GM19239 (cell line): ENCODE measurements at regions not wholly inside any gene's neighbourhood (a gene's known extent, or its start where the extent isn't known, plus 50 kb on each side); places are given as distances from the start of the nearest gene placed in this dataset.
"Not testable (repeated sequence)": the region's sequence is repeated elsewhere in the genome, so short reads cannot be mapped to it uniquely, and the experiment has no call there.

ENCODE experiments used
- DNase-seq: peaks from one replicate; pipeline ENCODE4 v3.0.0; 2011; ENCODE audit warnings: low spot score; ENCODE audit not compliant: insufficient read length
- FAIRE-seq: peaks from 2 replicates; lab custom pipeline; 2011; peaks lifted over from hg19 to GRCh38; lab: Jason Lieb, UNC

DNA sequence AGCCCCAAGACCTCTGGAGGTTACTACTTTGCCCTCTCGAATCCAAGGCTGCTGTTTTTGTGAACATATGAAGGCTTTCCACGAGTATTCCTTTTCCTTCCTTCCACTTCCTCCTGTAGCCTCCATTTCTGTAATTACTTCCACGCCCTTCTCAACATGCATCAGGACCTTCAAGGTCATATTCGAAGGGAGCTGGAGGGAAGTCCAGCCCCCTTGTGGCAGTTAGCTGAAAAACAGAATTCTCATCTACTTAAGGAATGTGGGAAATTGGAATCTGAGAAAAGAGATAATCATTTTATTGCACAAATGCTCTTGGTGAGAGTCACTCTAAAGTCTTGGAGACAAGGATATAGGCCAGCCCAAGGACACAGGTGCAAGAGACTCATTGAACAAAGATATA is 1000.2 kb downstream of the TDRD15 start:
- no peak for DNase-seq
- no peak for FAIRE-seq

DNA sequence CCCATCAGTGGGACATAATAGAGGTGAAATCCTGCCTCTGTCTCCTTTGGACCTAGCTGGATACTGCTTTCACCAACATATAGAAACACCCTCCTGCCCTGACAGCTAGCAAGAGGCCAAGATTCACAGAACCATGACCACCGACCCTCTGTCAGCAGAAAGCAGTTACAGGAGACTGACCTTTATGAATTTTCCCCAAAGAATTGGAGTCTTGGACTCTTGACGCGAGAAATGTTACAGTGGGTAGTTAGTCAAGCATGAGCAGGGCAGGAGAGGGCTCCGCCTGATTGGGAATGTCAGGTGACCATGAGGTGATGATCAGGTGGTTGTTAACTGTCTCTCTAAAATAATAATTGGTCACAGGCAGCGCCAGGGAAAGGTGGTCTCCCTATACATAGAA is 1002.3 kb downstream of the TDRD15 start:
- FAIRE-seq: no peak
- DNase-seq: no peak

DNA sequence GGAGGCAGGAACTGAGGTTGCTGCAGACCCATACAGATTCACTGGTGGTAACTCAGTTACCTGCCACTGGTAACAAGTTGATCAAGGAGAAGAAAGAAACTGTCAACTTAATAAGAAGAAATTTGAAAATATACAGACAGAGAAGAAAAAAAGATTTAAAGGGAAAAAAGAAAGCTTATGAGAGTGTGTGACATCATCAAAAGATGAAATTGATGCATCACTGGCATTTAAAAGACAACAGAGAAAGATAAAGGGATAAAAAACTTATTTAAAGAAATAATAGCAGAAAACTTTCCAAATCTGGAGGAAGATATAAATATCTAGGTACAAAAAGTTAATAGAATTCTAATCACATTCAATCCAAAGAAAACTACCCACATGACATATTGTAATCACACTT is 1003.2 kb downstream of the TDRD15 start:
- no peak for FAIRE-seq
- no peak for DNase-seq

DNA sequence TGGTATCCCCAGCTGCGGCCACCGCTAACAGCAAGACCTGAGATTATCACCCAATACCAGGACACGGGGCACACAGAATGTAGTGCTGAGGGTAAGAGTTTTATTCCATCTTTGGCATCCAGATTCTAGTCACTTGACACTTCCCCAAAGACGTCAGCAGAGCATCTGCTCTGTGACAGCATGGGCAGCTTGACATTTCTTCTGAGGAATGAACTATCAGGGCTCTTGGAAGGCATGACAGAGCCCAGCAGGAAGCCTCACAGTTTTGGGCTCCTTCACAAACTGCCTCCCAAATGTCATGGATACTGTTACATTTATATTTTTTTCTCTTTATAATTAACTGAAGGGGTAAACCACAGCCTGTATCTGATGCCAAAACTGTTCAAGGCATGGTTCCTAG is 1010.7 kb downstream of the TDRD15 start:
- no peak for DNase-seq
- no peak for FAIRE-seq

DNA sequence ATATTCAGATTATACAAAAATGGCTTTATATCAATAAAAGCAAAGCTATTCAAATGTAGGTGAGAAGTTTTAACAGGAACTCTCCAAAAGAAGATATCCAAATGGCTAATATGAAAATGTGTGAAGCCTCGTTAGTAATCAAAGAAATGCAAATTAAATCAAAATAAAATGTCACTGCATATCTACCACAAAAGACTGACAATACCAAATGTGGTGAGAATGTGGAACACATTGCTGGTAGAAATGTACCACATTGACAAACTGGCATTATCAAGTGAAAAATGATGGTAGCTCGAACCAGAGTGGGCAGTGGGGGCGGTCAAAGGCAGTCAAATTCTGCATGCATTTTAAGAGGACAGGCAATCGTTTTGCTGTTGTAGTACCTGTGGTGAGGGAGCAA is 1012.7 kb downstream of the TDRD15 start:
- no peak for FAIRE-seq
- no peak for DNase-seq

DNA sequence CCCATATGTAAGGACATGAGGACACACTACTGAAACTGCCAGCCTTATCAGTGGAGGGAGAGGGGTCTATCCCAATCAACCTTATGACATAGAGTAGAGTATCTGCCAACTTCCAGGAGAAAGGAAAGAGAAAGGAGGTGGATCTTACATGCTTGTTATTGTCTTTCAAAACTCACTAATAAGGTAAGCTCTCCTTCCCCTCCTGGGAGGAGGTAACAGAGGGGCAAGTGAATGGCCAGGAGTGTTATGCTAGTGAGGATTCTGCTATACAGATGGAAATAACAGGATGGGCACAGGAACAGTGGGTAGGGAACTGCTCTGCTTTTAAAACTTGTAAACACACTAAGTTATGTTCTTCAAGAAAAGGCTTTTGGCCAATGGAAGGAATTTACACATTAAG is 1020.1 kb downstream of the TDRD15 start:
- DNase-seq (no peak), FAIRE-seq (no peak)

DNA sequence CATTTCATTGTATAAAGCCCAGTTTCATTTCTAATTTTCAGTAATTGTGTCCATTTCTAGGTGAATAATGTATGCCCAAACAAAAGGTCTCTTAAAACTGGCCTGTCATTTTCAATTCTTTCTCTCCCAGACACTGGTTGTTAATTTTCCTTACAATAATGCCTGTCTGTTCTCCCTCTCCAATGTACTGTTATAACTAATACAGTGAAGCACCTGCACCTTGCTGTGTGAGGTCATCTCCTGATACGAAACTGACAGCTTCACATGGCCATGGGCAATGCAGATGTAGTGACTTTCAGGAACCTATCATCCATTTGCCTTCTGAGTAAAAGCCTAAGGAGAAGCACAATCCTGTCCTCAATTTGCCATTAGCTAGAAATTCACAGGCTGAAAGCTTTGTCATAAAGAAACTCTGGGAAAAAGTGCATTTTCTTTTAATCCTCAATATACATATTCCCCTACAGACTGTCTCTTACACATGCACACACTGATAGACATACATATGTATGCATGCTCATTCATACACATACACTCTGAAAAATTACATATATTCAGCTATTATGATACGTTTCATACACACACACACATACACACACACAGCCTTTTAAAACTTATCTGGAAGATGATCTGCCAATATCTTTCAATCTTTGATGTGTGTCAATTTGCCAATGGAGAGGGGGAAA is 1030.3 kb downstream of the TDRD15 start:
- FAIRE-seq: no peak
- no peak for DNase-seq

DNA sequence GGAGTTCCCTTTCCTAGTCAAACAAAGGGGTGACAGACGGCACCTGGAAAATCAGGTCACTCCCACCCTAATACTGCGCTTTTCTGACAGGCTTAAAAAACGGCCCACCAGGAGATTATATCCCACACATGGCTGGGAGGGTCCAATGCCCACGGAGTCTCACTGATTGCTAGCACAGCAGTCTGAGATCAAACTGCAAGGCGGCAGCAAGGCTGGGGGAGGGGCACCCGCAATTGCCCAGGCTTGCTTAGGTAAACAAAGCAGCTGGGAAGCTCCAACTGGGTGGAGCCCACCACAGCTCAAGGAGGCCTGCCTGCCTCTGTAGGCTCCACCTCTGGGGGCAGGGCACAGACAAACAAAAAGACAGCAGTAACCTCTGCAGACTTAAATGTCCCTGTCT is 1032.9 kb downstream of the TDRD15 start:
- not testable (repeated sequence) for FAIRE-seq, DNase-seq

DNA sequence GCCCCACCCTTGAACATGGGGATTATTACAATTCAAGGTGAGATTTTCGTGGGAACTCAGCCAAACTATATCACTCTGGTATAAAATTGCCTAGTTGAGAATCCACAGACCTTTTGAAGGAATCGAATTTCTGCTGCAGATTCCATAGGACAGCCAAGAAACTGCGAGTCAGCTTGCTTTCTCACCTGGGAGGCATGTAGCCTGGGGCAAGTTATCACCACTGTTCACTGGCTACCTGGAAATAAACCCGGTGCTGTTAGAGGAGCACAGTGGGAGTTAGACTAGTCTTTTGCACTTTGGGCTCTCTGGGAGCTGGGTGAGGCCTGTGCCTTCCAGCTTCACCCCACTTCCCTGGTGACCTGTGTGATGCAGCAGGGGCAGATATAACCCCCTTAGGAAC is 1043.5 kb downstream of the TDRD15 start:
- FAIRE-seq: no peak
- DNase-seq: no peak

DNA sequence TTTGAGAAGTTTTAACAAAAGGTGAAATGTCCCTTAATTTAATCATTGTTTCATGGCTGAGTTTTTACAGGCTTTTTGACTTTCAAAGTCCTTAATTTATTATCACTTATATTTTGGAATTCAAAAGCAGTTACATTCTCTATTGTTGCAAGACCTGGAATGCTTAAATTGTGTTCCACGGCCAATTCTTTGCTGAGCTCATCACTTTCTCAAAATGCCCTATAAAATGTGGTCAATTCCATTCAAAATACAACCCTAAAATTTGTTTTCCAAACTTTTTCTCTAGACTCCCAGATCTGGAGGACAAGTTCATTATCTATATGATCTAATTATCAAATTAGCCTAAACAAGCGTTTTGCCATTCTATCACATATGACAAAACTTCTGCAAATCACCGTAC is 1051.2 kb downstream of the TDRD15 start:
- FAIRE-seq: no peak
- no peak for DNase-seq

DNA sequence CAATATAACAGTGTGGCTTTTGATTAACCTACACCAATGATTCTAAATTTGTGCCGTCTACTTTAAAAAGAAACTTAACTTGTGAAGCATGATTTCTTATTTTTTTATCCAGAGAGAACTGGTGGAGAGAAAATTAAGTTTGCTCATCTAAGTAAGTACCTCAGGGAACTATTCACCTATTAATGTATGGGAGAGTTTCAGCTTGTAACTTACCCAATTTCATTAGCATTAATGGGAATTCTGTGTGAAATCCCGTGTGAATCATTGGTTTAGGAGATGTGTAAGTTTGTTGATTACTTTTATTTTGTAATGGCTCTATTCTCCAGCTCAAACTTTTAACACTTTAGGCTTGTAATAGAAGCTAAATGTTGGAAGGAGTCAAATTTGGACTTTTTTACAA is 1061.5 kb downstream of the TDRD15 start:
- FAIRE-seq: no peak
- DNase-seq: no peak

DNA sequence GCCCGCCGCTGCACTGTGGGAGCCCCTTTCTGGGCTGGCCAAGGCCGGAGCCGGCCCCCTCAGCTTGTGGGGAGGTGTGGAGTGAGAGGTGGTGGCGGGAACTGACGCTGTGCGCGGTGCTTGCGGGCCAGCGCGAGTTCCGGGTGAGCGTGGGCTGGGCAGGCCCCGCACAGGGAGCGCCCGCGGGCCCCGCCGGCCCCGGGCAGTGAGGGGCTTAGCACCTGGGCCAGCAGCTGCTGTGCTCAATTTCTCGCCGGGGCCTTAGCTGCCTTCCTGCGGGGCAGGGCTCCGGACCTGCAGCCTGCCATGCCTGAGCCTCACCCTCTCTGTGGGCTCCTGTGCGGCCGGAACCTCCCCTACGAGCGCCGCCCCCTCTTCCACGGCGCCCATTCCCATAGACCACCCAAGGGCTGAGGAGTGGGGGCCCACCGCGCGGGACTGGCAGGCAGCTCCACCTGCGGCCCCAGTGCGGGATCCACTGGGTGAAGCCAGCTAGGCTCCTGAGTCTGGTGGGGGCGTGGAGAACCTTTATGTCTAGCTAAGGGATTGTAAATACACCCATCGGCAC is 1062.6 kb downstream of the TDRD15 start:
- not testable (repeated sequence) for DNase-seq, FAIRE-seq

DNA sequence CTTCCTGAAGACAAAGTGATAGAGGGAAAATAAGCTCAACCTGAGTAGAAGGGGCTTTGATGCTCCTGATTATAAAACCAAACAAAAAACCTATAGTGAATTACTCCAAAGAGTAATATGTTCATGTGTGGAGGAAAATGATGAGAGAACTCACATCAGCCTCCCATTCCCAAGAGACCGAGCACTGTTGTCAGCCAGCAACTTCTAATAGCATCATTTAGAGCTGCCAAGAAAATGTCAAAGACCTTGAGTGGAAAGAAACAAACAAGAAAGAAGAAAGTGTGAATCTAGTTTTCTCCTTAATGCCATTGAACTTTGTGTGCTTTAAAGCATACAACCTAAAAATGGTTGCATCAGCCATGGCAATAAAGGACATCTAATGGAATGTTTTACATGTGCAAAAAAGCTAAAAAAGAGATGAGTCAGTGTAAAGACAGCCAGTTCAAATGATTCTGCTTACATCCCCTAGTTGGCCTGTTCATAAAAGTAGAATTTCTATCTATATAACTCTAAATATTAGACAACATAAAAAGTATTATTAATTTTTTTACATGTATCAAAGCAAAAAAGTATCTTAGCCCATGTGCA is 1066.2 kb downstream of the TDRD15 start:
- no peak for FAIRE-seq

DNA sequence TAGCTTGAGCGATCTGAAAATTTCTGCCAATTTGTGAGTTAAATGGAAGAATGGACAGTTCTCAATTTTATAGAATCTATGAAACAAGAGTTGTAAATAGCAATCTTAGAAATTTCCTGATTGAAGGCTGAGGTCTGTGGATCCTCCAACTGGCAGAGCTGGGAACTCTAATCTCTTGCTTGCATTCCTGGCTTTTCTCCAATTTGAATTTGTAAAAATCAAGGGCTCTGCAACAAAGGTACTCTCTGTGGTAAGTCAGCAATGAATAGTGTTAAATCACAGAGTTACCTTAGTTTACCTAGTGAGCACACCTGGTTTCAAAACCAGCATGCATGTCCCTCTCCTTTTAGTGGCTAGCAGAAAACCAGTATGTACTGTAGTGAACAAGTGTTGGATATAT is 1070.5 kb downstream of the TDRD15 start:
- FAIRE-seq: no peak

More for the DNA sequence above, 1066.2 kb downstream of the TDRD15 start:
- no peak for DNase-seq

DNA sequence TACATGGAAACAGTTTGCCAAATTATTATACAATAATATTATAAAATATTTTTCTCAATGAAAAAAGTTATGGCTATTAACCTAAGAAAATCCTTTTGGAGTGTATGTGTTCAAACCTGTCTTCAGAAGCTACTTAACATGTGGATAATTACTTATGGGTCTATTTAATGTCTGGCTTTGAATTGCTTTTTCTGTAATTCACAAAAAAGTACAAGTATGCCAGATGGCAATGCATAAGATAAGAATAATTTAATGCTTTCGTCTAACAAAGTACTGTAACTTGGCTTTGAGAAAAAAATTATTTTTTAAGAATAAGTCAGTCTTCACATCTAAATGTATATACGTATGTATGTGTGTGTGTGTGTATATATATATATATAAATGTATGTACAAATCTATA is 1073.0 kb downstream of the TDRD15 start:
- FAIRE-seq: no peak
- DNase-seq: no peak

More for the DNA sequence above, 1070.5 kb downstream of the TDRD15 start:
- no peak for DNase-seq

DNA sequence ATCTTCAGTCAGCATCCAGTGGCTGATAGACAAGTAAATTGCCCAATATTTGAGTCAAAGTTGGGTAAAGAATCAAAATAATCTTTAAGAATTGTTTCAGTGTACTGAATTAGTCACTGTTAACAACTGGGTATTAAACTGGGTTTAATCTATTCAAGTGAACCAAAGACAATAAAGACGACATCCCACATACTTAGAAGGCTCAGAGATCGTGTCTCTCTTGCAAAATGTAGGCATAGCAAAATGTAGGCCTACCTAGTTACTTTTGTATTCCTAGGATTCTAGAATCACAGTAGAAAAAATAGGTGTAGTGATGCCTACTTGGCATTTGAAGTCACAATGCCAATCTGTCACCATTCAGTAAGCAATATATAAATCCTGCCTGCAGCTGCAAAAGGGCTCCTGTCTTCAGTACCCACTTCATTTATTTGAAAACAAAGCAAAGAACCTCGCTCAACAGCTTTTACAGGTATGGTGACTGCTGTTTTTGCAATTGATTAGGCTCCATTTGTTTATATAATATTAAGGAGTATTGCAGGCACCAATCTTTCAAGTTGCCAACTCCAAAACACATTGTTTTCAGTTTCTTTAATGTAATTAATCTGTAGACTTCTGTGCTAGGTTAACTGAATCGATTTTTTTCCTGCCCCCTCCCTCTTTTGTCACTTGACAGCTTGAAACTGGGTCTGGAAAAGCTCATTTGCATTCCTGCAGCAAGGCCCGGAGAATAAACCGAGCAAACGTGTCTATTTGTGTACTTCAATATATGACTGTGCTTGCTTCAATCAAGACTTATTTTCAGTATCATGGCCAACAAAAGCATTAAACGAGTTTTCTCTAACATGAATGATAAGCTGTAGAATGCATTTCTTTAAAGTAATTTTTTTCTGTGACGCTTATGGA is 1074.9 kb downstream of the TDRD15 start:
- FAIRE-seq: no peak
- no peak for DNase-seq

DNA sequence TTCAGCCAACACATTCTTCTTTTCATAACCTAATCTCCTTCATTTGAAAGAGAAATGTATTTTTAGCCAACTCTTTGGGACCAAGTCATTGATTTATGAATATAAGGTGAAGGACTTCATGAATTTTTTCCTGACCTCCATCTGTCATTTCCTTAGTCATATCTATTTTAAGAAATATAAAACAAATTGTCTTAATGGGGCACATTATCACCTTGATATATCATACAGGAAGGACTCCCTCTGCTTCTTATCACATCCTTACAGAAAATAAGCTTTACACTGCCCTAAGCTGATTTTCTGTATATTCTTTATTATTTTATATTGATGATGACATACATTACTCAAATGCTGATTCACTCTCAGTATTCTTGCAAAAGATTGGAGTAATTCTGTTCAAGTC is 1076.2 kb downstream of the TDRD15 start:
- FAIRE-seq: no peak
- DNase-seq: no peak

DNA sequence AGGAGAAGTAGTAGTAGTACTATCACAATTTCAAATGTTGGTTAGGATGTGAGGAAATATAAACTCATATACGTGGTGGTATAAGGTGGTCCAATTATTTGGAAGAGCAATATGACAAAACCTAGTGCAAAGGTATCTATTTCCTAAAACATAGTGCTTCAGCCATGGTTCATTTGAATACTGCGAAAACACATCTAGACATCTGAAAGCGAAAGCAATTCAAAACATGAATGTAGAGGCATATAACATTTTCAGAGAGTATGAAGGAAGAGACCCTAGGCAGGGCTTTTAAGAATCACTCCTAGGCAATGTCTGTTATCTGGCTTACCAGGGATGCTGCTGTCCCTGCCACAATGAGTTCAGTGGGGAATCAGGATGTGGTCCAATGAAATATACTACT is 1085.8 kb downstream of the TDRD15 start:
- DNase-seq: no peak
- FAIRE-seq: no peak

DNA sequence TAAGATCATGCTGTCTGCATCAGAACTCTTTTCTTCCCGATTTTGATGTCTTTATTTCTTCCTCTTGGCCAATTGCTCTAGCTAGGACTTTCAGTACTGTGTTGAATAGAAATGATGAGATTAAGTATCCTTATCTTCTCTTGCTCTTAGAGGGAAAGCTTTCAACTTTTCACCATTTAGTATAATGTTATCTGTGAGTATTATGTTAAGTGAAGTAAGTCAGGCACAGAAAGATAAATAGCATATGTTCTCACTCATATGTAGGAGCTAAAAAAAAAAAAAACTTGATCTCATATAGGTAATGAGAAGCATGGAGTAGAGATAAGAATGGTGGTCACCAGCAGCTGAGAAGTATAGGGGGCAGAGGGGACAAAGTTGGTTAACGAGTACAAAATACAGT is 1089.5 kb downstream of the TDRD15 start:
- FAIRE-seq (no peak), DNase-seq (no peak)

DNA sequence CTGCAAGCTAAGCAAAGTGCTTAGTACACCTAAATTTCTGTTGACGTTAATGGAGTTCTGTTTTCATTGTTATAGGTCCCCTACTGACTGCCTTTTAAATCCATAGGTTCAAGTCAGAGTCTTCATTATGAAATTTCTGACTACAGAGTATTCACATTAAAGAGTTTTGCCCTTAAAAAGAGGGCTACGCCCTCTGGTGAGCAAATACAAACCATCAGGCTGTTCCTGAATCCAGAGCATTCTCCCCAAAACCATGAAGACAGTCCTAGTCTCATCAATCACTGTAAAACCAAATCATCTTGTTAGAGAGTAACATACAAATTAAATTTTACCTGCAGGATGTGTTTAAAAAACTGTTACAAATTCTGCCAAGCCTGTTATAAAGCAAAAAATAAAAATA is 1091.7 kb downstream of the TDRD15 start:
- no peak for FAIRE-seq

DNA sequence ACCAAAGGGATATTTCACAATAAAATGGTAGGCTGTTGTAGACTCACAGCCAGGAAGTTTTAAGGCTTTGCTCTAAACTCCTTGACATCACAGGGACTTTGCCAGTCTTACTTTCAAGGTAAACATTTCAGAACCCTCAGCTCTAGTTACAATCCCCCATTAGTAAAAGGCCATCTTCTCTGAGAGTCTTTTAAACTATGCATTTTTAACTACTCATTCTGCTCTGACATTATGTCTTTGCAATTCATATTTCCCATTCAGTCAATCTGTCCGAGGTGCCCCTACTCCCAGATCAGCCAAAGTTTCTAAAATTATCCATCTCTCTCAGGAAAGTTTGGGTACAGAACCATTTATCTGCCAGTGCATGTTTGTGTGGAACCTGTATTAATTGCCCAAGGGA is 1094.1 kb downstream of the TDRD15 start:
- FAIRE-seq: no peak
- no peak for DNase-seq

More for the DNA sequence above, 1091.7 kb downstream of the TDRD15 start:
- no peak for DNase-seq
